IMR-90 (cell line): ENCODE measurements at regions not wholly inside any gene's neighbourhood (a gene's known extent, or its start where the extent isn't known, plus 50 kb on each side); places are given as distances from the start of the nearest gene placed in this dataset.

Source experiments
- ATAC-seq: fragments of 200-7000 bp; cut with Tn5 transposase; 2 replicates; pipeline ENCODE4 v1.9.1; 2020; ENCODE audit warnings: low read depth, mild to moderate bottlenecking, moderate library complexity
- BruUV-seq: library from RNA; stranded (reverse); fragments of 400-500 nt; replicated peaks from 2 replicates; lab custom pipeline; 2021; lab: Mats Ljungman, UMichigan
- CTCF ChIA-PET: fragments of 300-600 bp; formaldehyde crosslinking; extraction: SDS; loops from one replicate; lab custom pipeline; 2021; ENCODE audit warnings: antibody characterized with exemption; lab: Yijun Ruan, JAX
- POLR2A ChIA-PET: fragments of 300-600 bp; sonication (Branson Sonifier 250); formaldehyde crosslinking; loops from one replicate; lab custom pipeline; 2022; ENCODE audit warnings: antibody characterized with exemption; ENCODE audit not compliant: unreplicated experiment; lab: Charles Lee
- DNase-seq: peaks from one replicate; pipeline ENCODE4 v3.0.0; 2013
- H2AFZ ChIP-seq: replicated peaks from 2 replicates; pipeline ENCODE3; 2013; ENCODE audit warnings: low read length, mild to moderate bottlenecking; ENCODE audit not compliant: poor library complexity
- H2AK5ac ChIP-seq: 2 replicates; pipeline ENCODE4 v1.6.1; 2013; ENCODE audit warnings: low read depth, low read length, inconsistent platforms
- H2AK9ac ChIP-seq: replicated peaks from 2 replicates; pipeline ENCODE3; 2013; ENCODE audit warnings: mild to moderate bottlenecking, low read depth, low read length, moderate library complexity; ENCODE audit not compliant: poor library complexity
- H2BK120ac ChIP-seq: 2 replicates; pipeline ENCODE4 v1.6.1; 2013; ENCODE audit warnings: low read depth, low read length, inconsistent platforms
- H2BK15ac ChIP-seq: 3 replicates; pipeline ENCODE4 v1.6.1; 2013; ENCODE audit warnings: low read depth, low read length, inconsistent platforms
- H2BK20ac ChIP-seq: 2 replicates; pipeline ENCODE4 v1.6.1; 2013; ENCODE audit warnings: low read depth, mild to moderate bottlenecking, inconsistent platforms, low read length, moderate library complexity
- H2BK5ac ChIP-seq: 2 replicates; pipeline ENCODE4 v1.6.1; 2013; ENCODE audit warnings: mild to moderate bottlenecking, low read depth, low read length, inconsistent platforms; ENCODE audit not compliant: poor library complexity, severe bottlenecking
- H3K14ac ChIP-seq: replicated peaks from 2 replicates; pipeline ENCODE4 v1.6.1; 2013; ENCODE audit warnings: low read depth, low read length, inconsistent platforms
- H3K18ac ChIP-seq: 2 replicates; pipeline ENCODE4 v1.6.1; 2013; ENCODE audit warnings: low read depth, low read length, control low read depth
- H3K23ac ChIP-seq: 2 replicates; pipeline ENCODE4 v1.6.1; 2013; ENCODE audit warnings: low read depth, low read length, inconsistent platforms
- H3K27ac ChIP-seq: 2 replicates; pipeline ENCODE4 v1.5.1; 2013; ENCODE audit warnings: mild to moderate bottlenecking, control low read depth, low read length; ENCODE audit not compliant: insufficient read depth
- H3K27me3 ChIP-seq: 2 replicates; pipeline ENCODE4 v1.6.1; 2013; ENCODE audit warnings: low read length; ENCODE audit not compliant: control insufficient read depth, insufficient read depth
- H3K36me3 ChIP-seq: 2 replicates; pipeline ENCODE4 v1.6.1; 2013; ENCODE audit warnings: low read length, mixed read lengths; ENCODE audit not compliant: control insufficient read depth, insufficient read depth
- H3K4ac ChIP-seq: 2 replicates; pipeline ENCODE4 v1.6.1; 2013; ENCODE audit warnings: low read depth, low read length, inconsistent platforms
- H3K4me1 ChIP-seq: 2 replicates; pipeline ENCODE4 v1.6.1; 2013; ENCODE audit warnings: low read length, mixed read lengths; ENCODE audit not compliant: control insufficient read depth, insufficient read depth
- H3K4me2 ChIP-seq: 2 replicates; pipeline ENCODE4 v1.6.1; 2013; ENCODE audit warnings: low read depth, mild to moderate bottlenecking, control low read depth, low read length, moderate library complexity
- H3K4me3 ChIP-seq: 2 replicates; pipeline ENCODE4 v1.5.1; 2013; ENCODE audit warnings: low read depth, mild to moderate bottlenecking, control low read depth, low read length, moderate library complexity; ENCODE audit not compliant: insufficient read depth
- H3K56ac ChIP-seq: 2 replicates; pipeline ENCODE4 v1.6.1; 2013; ENCODE audit warnings: low read length, inconsistent platforms; ENCODE audit not compliant: insufficient read depth; ENCODE audit errors: extremely low read depth
- H3K79me1 ChIP-seq, 2 experiments: 2 replicates each; pipeline ENCODE4 v1.6.1; 2013; ENCODE audit warnings: low read length in 2 of 2, inconsistent platforms in 1 of 2, low read depth in 1 of 2
- H3K9ac ChIP-seq: 2 replicates; pipeline ENCODE4 v1.6.1; 2013; ENCODE audit warnings: low read depth, low read length, control low read depth
- H3K9me1 ChIP-seq: 2 replicates; pipeline ENCODE4 v1.6.1; 2013; ENCODE audit warnings: low read length, inconsistent platforms; ENCODE audit not compliant: insufficient read depth
- H3K9me3 ChIP-seq: 2 replicates; pipeline ENCODE4 v1.6.1; 2013; ENCODE audit warnings: low read length; ENCODE audit not compliant: control insufficient read depth, insufficient read depth
- H4K20me1 ChIP-seq: 2 replicates; pipeline ENCODE4 v1.6.1; 2013; ENCODE audit warnings: low read length, inconsistent platforms; ENCODE audit not compliant: insufficient read depth
- H4K5ac ChIP-seq: 2 replicates; pipeline ENCODE4 v1.6.1; 2013; ENCODE audit warnings: mild to moderate bottlenecking, low read depth, low read length, control low read depth
- H4K8ac ChIP-seq, 2 experiments: 2 replicates each; pipeline ENCODE4 v1.6.1; 2013; ENCODE audit warnings: low read depth in 2 of 2, low read length in 2 of 2, control low read depth in 1 of 2, inconsistent platforms in 1 of 2
- H4K91ac ChIP-seq: 2 replicates; pipeline ENCODE4 v1.6.1; 2013; ENCODE audit warnings: low read depth, low read length, inconsistent platforms; ENCODE audit not compliant: insufficient read depth
- BHLHE40 ChIP-seq: fragments of 150-350 bp; IDR thresholded peaks from 2 replicates; pipeline ENCODE4 v1.6.1; 2016; ENCODE audit warnings: mild to moderate bottlenecking, low read depth, low read length
- FOS ChIP-seq: fragments of 150-350 bp; IDR thresholded peaks from 2 replicates; pipeline ENCODE4 v1.6.1; 2016; ENCODE audit warnings: low read depth, low read length
- RFX5 ChIP-seq: IDR thresholded peaks from 2 replicates; pipeline ENCODE4 v1.8.0; 2012; ENCODE audit warnings: low read depth, mild to moderate bottlenecking, low read length, moderate library complexity
- SMC3 ChIP-seq: fragments of 150-350 bp; IDR thresholded peaks from 2 replicates; pipeline ENCODE4 v1.6.1; 2016; ENCODE audit warnings: low read depth, mild to moderate bottlenecking, antibody characterized with exemption, low read length, moderate library complexity
- WGBS, 2 experiments: methylation state at CpG; one replicate each; pipeline versions ENCODE4 v1.1.5 to v1.1.7; 2013; ENCODE audit warnings: missing lambda C conversion rate in 2 of 2; ENCODE audit not compliant: insufficient read length in 1 of 2; ENCODE audit errors: extremely low coverage in 2 of 2; 5-methylcytosine and 5-hydroxymethylcytosine counted together
- dilution Hi-C: fragments of 300-500 bp; cut with HindIII; formaldehyde crosslinking; loops from one replicate; pipeline ENCODE4 v1.14.3; 2018; ENCODE audit warnings: low sequenced_read_pairs; ENCODE audit not compliant: unreplicated experiment
- in situ Hi-C: fragments of 300-500 bp; cut with MboI; formaldehyde crosslinking; loops from 3 replicates; pipeline ENCODE4 v1.14.3; 2019; ENCODE audit warnings: low sequenced_read_pairs, inconsistent platforms, mixed read lengths
- intact Hi-C: fragments of 100-400 bp; cut with micrococcal nuclease; formaldehyde crosslinking; loops from 2 replicates; pipeline ENCODE4 v1.10.0; 2022

DNA sequence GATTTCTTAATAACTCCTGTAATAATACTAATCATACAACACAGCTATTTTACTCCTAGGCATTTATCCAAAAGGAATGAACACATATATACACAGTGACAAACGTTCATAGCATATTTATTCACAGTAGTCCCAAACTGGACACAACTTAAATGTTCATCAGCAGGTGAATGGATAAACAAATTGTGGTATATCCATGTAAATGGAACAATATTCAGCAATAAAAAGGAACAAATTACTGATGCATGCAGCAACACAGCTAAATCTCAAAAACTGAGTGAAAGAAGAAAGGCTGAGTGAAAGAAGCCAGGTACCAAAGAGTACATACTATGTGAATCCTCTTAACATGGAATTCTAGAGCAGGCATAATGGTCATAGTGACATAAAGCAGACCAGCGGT is 242.7 kb upstream of the USP24 start:
- CTCF ChIA-PET = no interaction called here

More for the DNA sequence above, 242.7 kb upstream of the USP24 start:
- POLR2A ChIA-PET = no interaction called here
- H3K9me3 ChIP-seq = peaks cover 2% of the 10 kb centered on the region; the same call in 1 of the 2 replicates
- no peak overlapping the region for H3K56ac ChIP-seq
- H3K23ac ChIP-seq = no peak overlapping the region
- ATAC-seq (no peak), DNase-seq (no peak)
- no peak overlapping the region for H3K18ac ChIP-seq
- no peaks in the 10 kb centered on the region for H4K20me1 ChIP-seq
- H3K4me1 ChIP-seq = no peaks in the 10 kb centered on the region
- no peaks in the 10 kb centered on the region for H3K36me3 ChIP-seq
- dilution Hi-C loops = no loop called here
- TF ChIP-seq FOS = no peak
- TF ChIP-seq BHLHE40 = no peak
- no peak for TF ChIP-seq SMC3
- no peak for TF ChIP-seq RFX5
- no peak overlapping the region for H2BK5ac ChIP-seq
- H4K5ac ChIP-seq = no peak overlapping the region
- no peak overlapping the region for H4K8ac ChIP-seq
- H4K91ac ChIP-seq = no peak overlapping the region
- no TSS peak for BruUV-seq
- H3K14ac ChIP-seq = no peak overlapping the region
- H3K4me2 ChIP-seq = no peak overlapping the region
- in situ Hi-C loops = no loop called here
- H3K4me3 ChIP-seq = no peak overlapping the region
- no peak overlapping the region for H2AK5ac ChIP-seq
- WGBS, 2 experiments = 60% methylated on average over 1 of the region's 2 CpGs; no CpG with 5 or more reads in 1 of the 2 experiments
- H2BK20ac ChIP-seq = no peak overlapping the region
- H3K4ac ChIP-seq = no peak overlapping the region
- H3K9ac ChIP-seq = no peak overlapping the region
- no peak overlapping the region for H2BK15ac ChIP-seq
- no peaks in the 10 kb centered on the region for H3K9me1 ChIP-seq
- no peak overlapping the region for H3K27ac ChIP-seq
- H2AFZ ChIP-seq = no peak overlapping the region
- H3K79me1 ChIP-seq = no peaks in the 10 kb centered on the region
- H2BK120ac ChIP-seq = no peak overlapping the region
- H3K27me3 ChIP-seq = no peaks in the 10 kb centered on the region
- intact Hi-C loops = no loop called here
- H2AK9ac ChIP-seq = no peak overlapping the region
